ENCODE measurements at regions not wholly inside any gene's neighbourhood (a gene's known extent, or its start where the extent isn't known, plus 50 kb on each side); places are given as distances from the start of the nearest gene placed in this dataset.
"Not testable (repeated sequence)": the region's sequence is repeated elsewhere in the genome, so short reads cannot be mapped to it uniquely, and the experiment has no call there.

GRCh38 chr14:56351861-56352260, 227.7 kb upstream of the TMEM260 start:
- WGBS (ENCODE audit: insufficient coverage): 75% methylated on average over 2 of the region's 4 CpGs
- H3K36me3 ChIP-seq (ENCODE audit: control insufficient read depth, insufficient read depth, low read length): no peaks in the 10 kb centered on the region
- H3K4me3 ChIP-seq (ENCODE audit: low read depth, low read length): no peak overlapping the region
- H3K27me3 ChIP-seq (ENCODE audit: control insufficient read depth, insufficient read depth, low read length): no peaks in the 10 kb centered on the region
- no peaks in the 10 kb centered on the region for H3K9me3 ChIP-seq (ENCODE audit: control insufficient read depth, insufficient read depth, low read length)
- H3K27ac ChIP-seq (ENCODE audit: low read depth, low read length): no peak overlapping the region
- DNase-seq (ENCODE audit: low read depth in 4 of 6, low spot score in 6 of 6): no peak
- H3K4me1 ChIP-seq (ENCODE audit: control insufficient read depth, insufficient read depth, low read length): no peaks in the 10 kb centered on the region

- WGBS (ENCODE audit: insufficient coverage): no CpG with 5 or more reads among the region's 2 CpGs
- no peak overlapping the region for H3K4me3 ChIP-seq (ENCODE audit: low read depth, low read length)
- H3K36me3 ChIP-seq (ENCODE audit: control insufficient read depth, insufficient read depth, low read length): no peaks in the 10 kb centered on the region
- DNase-seq (ENCODE audit: low read depth in 4 of 6, low spot score in 6 of 6): peak in 1 of 6 donors; percentile 41
- H3K27ac ChIP-seq (ENCODE audit: low read depth, low read length): no peak overlapping the region
- no peaks in the 10 kb centered on the region for H3K27me3 ChIP-seq (ENCODE audit: control insufficient read depth, insufficient read depth, low read length)
- H3K9me3 ChIP-seq (ENCODE audit: control insufficient read depth, insufficient read depth, low read length): no peaks in the 10 kb centered on the region
- H3K4me1 ChIP-seq (ENCODE audit: control insufficient read depth, insufficient read depth, low read length): peaks cover 3% of the 10 kb centered on the region
Observed at GRCh38 chr14:56352999-56353398, 226.6 kb upstream of the TMEM260 start.

- Histone ChIP-seq H3K4me1 (ENCODE audit: control insufficient read depth, insufficient read depth, low read length) (peaks cover 3% of the 10 kb centered on the region), H3K9me3 (ENCODE audit: control insufficient read depth, insufficient read depth, low read length) (peaks cover 1% of the 10 kb centered on the region), H3K36me3 (ENCODE audit: control insufficient read depth, insufficient read depth, low read length) (no peaks in the 10 kb centered on the region), H3K27me3 (ENCODE audit: control insufficient read depth, insufficient read depth, low read length) (no peaks in the 10 kb centered on the region), H3K27ac (ENCODE audit: low read depth, low read length) (no peak overlapping the region), H3K4me3 (ENCODE audit: low read depth, low read length) (no peak overlapping the region)
- DNase-seq (ENCODE audit: low read depth in 4 of 6, low spot score in 6 of 6): peak in 2 of 6 donors; percentile 37 to 88
- 65% methylated on average over 7 of the region's 9 CpGs for WGBS (ENCODE audit: insufficient coverage)
Observed at GRCh38 chr14:56357428-56357827, 222.2 kb upstream of the TMEM260 start.

- Histone ChIP-seq H3K9me3 (ENCODE audit: control insufficient read depth, insufficient read depth, low read length) (peaks cover 1% of the 10 kb centered on the region), H3K4me1 (ENCODE audit: control insufficient read depth, insufficient read depth, low read length) (peaks cover 3% of the 10 kb centered on the region), H3K36me3 (ENCODE audit: control insufficient read depth, insufficient read depth, low read length) (no peaks in the 10 kb centered on the region), H3K4me3 (ENCODE audit: low read depth, low read length) (no peak overlapping the region), H3K27me3 (ENCODE audit: control insufficient read depth, insufficient read depth, low read length) (no peaks in the 10 kb centered on the region), H3K27ac (ENCODE audit: low read depth, low read length) (no peak overlapping the region)
- no peak for DNase-seq (ENCODE audit: low read depth in 4 of 6, low spot score in 6 of 6)
- WGBS (ENCODE audit: insufficient coverage): 83% methylated on average over 1 of the region's 2 CpGs
Observed at GRCh38 chr14:56358275-56358674, 221.3 kb upstream of the TMEM260 start.

- Histone ChIP-seq H3K4me3 (ENCODE audit: low read depth, low read length) (no peak overlapping the region), H3K4me1 (ENCODE audit: control insufficient read depth, insufficient read depth, low read length) (peaks cover 3% of the 10 kb centered on the region), H3K27me3 (ENCODE audit: control insufficient read depth, insufficient read depth, low read length) (no peaks in the 10 kb centered on the region), H3K9me3 (ENCODE audit: control insufficient read depth, insufficient read depth, low read length) (peaks cover 1% of the 10 kb centered on the region), H3K36me3 (ENCODE audit: control insufficient read depth, insufficient read depth, low read length) (no peaks in the 10 kb centered on the region), H3K27ac (ENCODE audit: low read depth, low read length) (no peak overlapping the region)
- DNase-seq (ENCODE audit: low read depth in 4 of 6, low spot score in 6 of 6): no peak
- 83% methylated on average over 1 of the region's 7 CpGs for WGBS (ENCODE audit: insufficient coverage)
Observed at GRCh38 chr14:56358851-56359614, 220.6 kb upstream of the TMEM260 start.

GRCh38 chr14:56365663-56366062, 213.9 kb upstream of the TMEM260 start:
- WGBS (ENCODE audit: insufficient coverage): no CpG with 5 or more reads among the region's 1 CpG
- H3K27me3 ChIP-seq (ENCODE audit: control insufficient read depth, insufficient read depth, low read length); H3K4me3 ChIP-seq (ENCODE audit: low read depth, low read length); H3K9me3 ChIP-seq (ENCODE audit: control insufficient read depth, insufficient read depth, low read length); H3K27ac ChIP-seq (ENCODE audit: low read depth, low read length); H3K36me3 ChIP-seq (ENCODE audit: control insufficient read depth, insufficient read depth, low read length); H3K4me1 ChIP-seq (ENCODE audit: control insufficient read depth, insufficient read depth, low read length); DNase-seq (ENCODE audit: low read depth in 4 of 6, low spot score in 6 of 6): not testable (repeated sequence)

GRCh38 chr14:56367416-56367815, 212.2 kb upstream of the TMEM260 start:
- Histone ChIP-seq H3K4me1 (ENCODE audit: control insufficient read depth, insufficient read depth, low read length) (no peaks in the 10 kb centered on the region), H3K27me3 (ENCODE audit: control insufficient read depth, insufficient read depth, low read length) (no peaks in the 10 kb centered on the region)

GRCh38 chr14:56371737-56372136, 207.9 kb upstream of the TMEM260 start:
- DNase-seq (ENCODE audit: low read depth in 4 of 6, low spot score in 6 of 6): no peak
- Histone ChIP-seq H3K27me3 (ENCODE audit: control insufficient read depth, insufficient read depth, low read length) (no peaks in the 10 kb centered on the region), H3K4me1 (ENCODE audit: control insufficient read depth, insufficient read depth, low read length) (no peaks in the 10 kb centered on the region), H3K4me3 (ENCODE audit: low read depth, low read length) (no peak overlapping the region), H3K27ac (ENCODE audit: low read depth, low read length) (no peak overlapping the region), H3K36me3 (ENCODE audit: control insufficient read depth, insufficient read depth, low read length) (no peaks in the 10 kb centered on the region), H3K9me3 (ENCODE audit: control insufficient read depth, insufficient read depth, low read length) (peaks cover 1% of the 10 kb centered on the region)
- WGBS (ENCODE audit: insufficient coverage): 94% methylated on average over 3 of the region's 3 CpGs

More at GRCh38 chr14:56367416-56367815, 212.2 kb upstream of the TMEM260 start:
- whole genome bisulfite sequencing (ENCODE audit: insufficient coverage): 100% methylated on average over 1 of the region's 2 CpGs
- Histone ChIP-seq H3K4me3 (ENCODE audit: low read depth, low read length) (no peak overlapping the region), H3K36me3 (ENCODE audit: control insufficient read depth, insufficient read depth, low read length) (no peaks in the 10 kb centered on the region), H3K9me3 (ENCODE audit: control insufficient read depth, insufficient read depth, low read length) (peaks cover 1% of the 10 kb centered on the region), H3K27ac (ENCODE audit: low read depth, low read length) (no peak overlapping the region)
- DNase-seq (ENCODE audit: low read depth in 4 of 6, low spot score in 6 of 6): no peak

GRCh38 chr14:56374421-56374820, 205.2 kb upstream of the TMEM260 start:
- no peak for DNase-seq (ENCODE audit: low read depth in 4 of 6, low spot score in 6 of 6)
- H3K27ac ChIP-seq (ENCODE audit: low read depth, low read length): no peak overlapping the region
- H3K27me3 ChIP-seq (ENCODE audit: control insufficient read depth, insufficient read depth, low read length): no peaks in the 10 kb centered on the region

GRCh38 chr14:56378046-56378445, 201.6 kb upstream of the TMEM260 start:
- Histone ChIP-seq H3K4me1 (ENCODE audit: control insufficient read depth, insufficient read depth, low read length) (no peaks in the 10 kb centered on the region), H3K27ac (ENCODE audit: low read depth, low read length) (no peak overlapping the region), H3K27me3 (ENCODE audit: control insufficient read depth, insufficient read depth, low read length) (no peaks in the 10 kb centered on the region), H3K4me3 (ENCODE audit: low read depth, low read length) (no peak overlapping the region), H3K9me3 (ENCODE audit: control insufficient read depth, insufficient read depth, low read length) (peaks cover 2% of the 10 kb centered on the region), H3K36me3 (ENCODE audit: control insufficient read depth, insufficient read depth, low read length) (no peaks in the 10 kb centered on the region)
- DNase-seq (ENCODE audit: low read depth in 4 of 6, low spot score in 6 of 6): no peak
- no CpG with 5 or more reads among the region's 4 CpGs for WGBS (ENCODE audit: insufficient coverage)

More at GRCh38 chr14:56374421-56374820, 205.2 kb upstream of the TMEM260 start:
- 100% methylated on average over 1 of the region's 1 CpG for WGBS (ENCODE audit: insufficient coverage)
- Histone ChIP-seq H3K36me3 (ENCODE audit: control insufficient read depth, insufficient read depth, low read length) (no peaks in the 10 kb centered on the region), H3K9me3 (ENCODE audit: control insufficient read depth, insufficient read depth, low read length) (peaks cover 1% of the 10 kb centered on the region), H3K4me3 (ENCODE audit: low read depth, low read length) (no peak overlapping the region), H3K4me1 (ENCODE audit: control insufficient read depth, insufficient read depth, low read length) (no peaks in the 10 kb centered on the region)
